GM12878 (cell line): ENCODE measurements at regions not wholly inside any gene's neighbourhood (a gene's known extent, or its start where the extent isn't known, plus 50 kb on each side); places are given as distances from the start of the nearest gene placed in this dataset.

ENCODE experiments used
- ATAC-seq: fragments of 200-7000 bp; cut with Tn5 transposase; 3 replicates; pipeline ENCODE4 v1.9.1; 2020; ENCODE audit warnings: mild to moderate bottlenecking, moderate library complexity
- BruUV-seq: library from RNA; stranded (reverse); fragments of 400-500 nt; replicated peaks from 2 replicates; lab custom pipeline; 2021; lab: Mats Ljungman, UMichigan
- CTCF ChIA-PET: fragments of 300-600 bp; sonication (Branson Sonifier 250); formaldehyde crosslinking; extraction: SDS; loops from one replicate; lab custom pipeline; 2021; ENCODE audit warnings: inconsistent platforms; lab: Yijun Ruan, JAX
- POLR2A ChIA-PET: fragments of 350-600 bp; formaldehyde crosslinking; extraction: SDS; loops from one replicate; lab custom pipeline; 2021; ENCODE audit warnings: inconsistent platforms; lab: Charles Lee
- RAD21 ChIA-PET: fragments of 300-600 bp; sonication (Branson Sonifier 250); formaldehyde crosslinking; loops from one replicate; lab custom pipeline; 2023; ENCODE audit warnings: antibody characterized with exemption; ENCODE audit not compliant: unreplicated experiment; lab: Charles Lee
- SMC1A ChIA-PET: fragments of 300-600 bp; sonication (Branson Sonifier 250); formaldehyde crosslinking; loops from one replicate; lab custom pipeline; 2023; ENCODE audit not compliant: unreplicated experiment, uncharacterized antibody; lab: Charles Lee
- DNase-seq: peaks from one replicate; pipeline ENCODE4 v3.0.0-alpha.2; 2011; ENCODE audit warnings: low read depth, low spot score
- FAIRE-seq: peaks from 3 replicates; lab custom pipeline; 2011; peaks lifted over from hg19 to GRCh38; lab: Jason Lieb, UNC
- H2AFZ ChIP-seq: 2 replicates; pipeline ENCODE4 v1.6.0; 2011; ENCODE audit warnings: low read depth, low read length, control low read depth; ENCODE audit not compliant: control insufficient read depth
- H3K27ac ChIP-seq: 2 replicates; pipeline ENCODE4 v1.5.1; 2011; ENCODE audit warnings: control low read depth; ENCODE audit not compliant: control insufficient read depth, insufficient read depth
- H3K27me3 ChIP-seq, 2 experiments: replicated peaks in 1 of 2; 2 replicates each; pipeline versions ENCODE4 v1.6.0 to v1.6.1; 2011; ENCODE audit warnings: low read length in 1 of 2; ENCODE audit not compliant: control insufficient read depth in 2 of 2, insufficient read depth in 2 of 2
- H3K36me3 ChIP-seq, 2 experiments: 2 replicates each; pipeline ENCODE4 v1.5.1; 2011; ENCODE audit warnings: low read length in 1 of 2; ENCODE audit not compliant: control insufficient read depth in 2 of 2, insufficient read depth in 2 of 2
- H3K4me1 ChIP-seq: 2 replicates; pipeline ENCODE4 v1.6.1; 2011; ENCODE audit warnings: mild to moderate bottlenecking, low read length, moderate library complexity, mixed read lengths; ENCODE audit not compliant: control insufficient read depth, insufficient read depth
- H3K4me2 ChIP-seq: 2 replicates; pipeline ENCODE4 v1.6.0; 2011; ENCODE audit warnings: control low read depth; ENCODE audit not compliant: control insufficient read depth, insufficient read depth
- H3K4me3 ChIP-seq: fragments of 200-600 bp; sonication (generic); 2 replicates; pipeline ENCODE4 v1.5.1; 2016
- H3K79me2 ChIP-seq: 2 replicates; pipeline ENCODE4 v1.6.0; 2011; ENCODE audit warnings: low read length; ENCODE audit not compliant: control insufficient read depth, insufficient read depth
- H3K9ac ChIP-seq: 2 replicates; pipeline ENCODE4 v1.8.0; 2011; ENCODE audit warnings: low read length, control low read depth, mixed read lengths; ENCODE audit not compliant: control insufficient read depth, insufficient read depth
- H3K9me3 ChIP-seq: replicated peaks from 3 replicates; pipeline ENCODE4 v1.5.1; 2011; ENCODE audit warnings: mild to moderate bottlenecking, low read length; ENCODE audit not compliant: control insufficient read depth, insufficient read depth
- H4K20me1 ChIP-seq: 2 replicates; pipeline ENCODE4 v1.6.0; 2011; ENCODE audit not compliant: control insufficient read depth, insufficient read depth
- CEBPB ChIP-seq, 2 experiments: fragments of 150-350 bp in 1 of 2; IDR thresholded peaks; 2 replicates each; pipeline ENCODE4 v1.6.1; 2012 to 2014; ENCODE audit warnings: low read depth in 2 of 2, low read length in 2 of 2, borderline replicate concordance in 1 of 2, inconsistent platforms in 1 of 2
- EGR1 ChIP-seq, 2 experiments: IDR thresholded peaks; 1 replicate in 1 of 2; 2 replicates in 1 of 2; pipeline ENCODE4 v1.6.1; 2011 to 2012; ENCODE audit warnings: low read depth in 2 of 2, low read length in 2 of 2, borderline replicate concordance in 1 of 2, mild to moderate bottlenecking in 1 of 2, moderate library complexity in 1 of 2
- FOXK2 ChIP-seq: fragments of 450-650 bp; IDR thresholded peaks from 2 replicates; pipeline ENCODE4 v1.6.1; 2017; ENCODE audit warnings: mild to moderate bottlenecking, moderate library complexity
- GABPA ChIP-seq: IDR thresholded peaks from 2 replicates; pipeline ENCODE4 v1.6.1; 2014; ENCODE audit warnings: antibody characterized with exemption, low read depth, mild to moderate bottlenecking, inconsistent platforms
- JUND ChIP-seq: IDR thresholded peaks from 2 replicates; pipeline ENCODE4 v1.6.1; 2012; ENCODE audit warnings: low read depth, mild to moderate bottlenecking, low read length, improper control_type of control experiment, moderate library complexity
- KDM1A ChIP-seq: fragments of 200-600 bp; sonication (generic); IDR thresholded peaks from 2 replicates; pipeline ENCODE4 v1.6.1; 2016; ENCODE audit warnings: borderline replicate concordance
- MXI1 ChIP-seq: fragments of 150-350 bp; IDR thresholded peaks from 2 replicates; pipeline ENCODE4 v1.6.1; 2011; ENCODE audit warnings: low read depth, mild to moderate bottlenecking, inconsistent platforms, low read length, improper control_type of control experiment
- NFYA ChIP-seq: IDR thresholded peaks from 2 replicates; pipeline ENCODE4 v1.6.1; 2011; ENCODE audit warnings: low read depth, mild to moderate bottlenecking, low read length, improper control_type of control experiment, borderline replicate concordance
- RELA ChIP-seq: fragments of 450-650 bp; IDR thresholded peaks from 2 replicates; pipeline ENCODE4 v1.8.0; 2014; ENCODE audit warnings: borderline replicate concordance; ENCODE audit not compliant: partially characterized antibody
- TCF7 ChIP-seq: IDR thresholded peaks from 2 replicates; pipeline ENCODE4 v1.6.1; 2014; ENCODE audit warnings: antibody characterized with exemption, borderline replicate concordance
- YBX1 ChIP-seq: fragments of 450-650 bp; IDR thresholded peaks from 2 replicates; pipeline ENCODE4 v1.6.1; 2016; ENCODE audit warnings: antibody characterized with exemption
- WGBS: methylation state at CpG from one replicate; pipeline ENCODE4 v1.1.6; 2016; ENCODE audit warnings: low lambda C conversion rate; ENCODE audit not compliant: insufficient replicate concordance, insufficient coverage; ENCODE audit errors: missing lambda C conversion rate; 5-methylcytosine and 5-hydroxymethylcytosine counted together
- in situ Hi-C: fragments of 300-500 bp; cut with MboI; formaldehyde crosslinking; loops from 9 replicates; pipeline ENCODE4 v1.14.3; 2018; ENCODE audit warnings: mixed read lengths
- intact Hi-C: fragments of 100-400 bp; cut with micrococcal nuclease; formaldehyde crosslinking; loops from one replicate; pipeline ENCODE4 v1.14.2; 2022; ENCODE audit not compliant: unreplicated experiment
- TF ChIP-seq, protein P1 (sequence below): IDR thresholded peaks from 2 replicates; pipeline ENCODE4 v1.6.1; 2012; ENCODE audit warnings: low read depth, low read length, improper control_type of control experiment
- TF ChIP-seq, protein P2 (sequence below): fragments of 450-650 bp; IDR thresholded peaks from 2 replicates; pipeline ENCODE4 v1.6.1; 2018; ENCODE audit warnings: mild to moderate bottlenecking, low read depth, moderate library complexity; ENCODE audit not compliant: partially characterized antibody
- TF ChIP-seq, protein P3 (sequence below): fragments of 450-650 bp; IDR thresholded peaks from 2 replicates; pipeline ENCODE4 v1.6.1; 2017; ENCODE audit warnings: low read depth, mild to moderate bottlenecking, moderate library complexity
- TF ChIP-seq, protein P4 (sequence below), 3 experiments: IDR thresholded peaks in 2 of 3; conservative IDR thresholded peaks in 1 of 3; 2 replicates each; pipeline ENCODE4 v1.5.1; 2011; ENCODE audit warnings: low read depth in 3 of 3, low read length in 3 of 3, mild to moderate bottlenecking in 3 of 3, control low read depth in 2 of 3, moderate library complexity in 2 of 3, inconsistent platforms in 1 of 3, mixed read lengths in 1 of 3; ENCODE audit not compliant: control insufficient read depth in 2 of 3, insufficient read depth in 1 of 3; ENCODE audit errors: extremely low read depth in 1 of 3

DNA sequence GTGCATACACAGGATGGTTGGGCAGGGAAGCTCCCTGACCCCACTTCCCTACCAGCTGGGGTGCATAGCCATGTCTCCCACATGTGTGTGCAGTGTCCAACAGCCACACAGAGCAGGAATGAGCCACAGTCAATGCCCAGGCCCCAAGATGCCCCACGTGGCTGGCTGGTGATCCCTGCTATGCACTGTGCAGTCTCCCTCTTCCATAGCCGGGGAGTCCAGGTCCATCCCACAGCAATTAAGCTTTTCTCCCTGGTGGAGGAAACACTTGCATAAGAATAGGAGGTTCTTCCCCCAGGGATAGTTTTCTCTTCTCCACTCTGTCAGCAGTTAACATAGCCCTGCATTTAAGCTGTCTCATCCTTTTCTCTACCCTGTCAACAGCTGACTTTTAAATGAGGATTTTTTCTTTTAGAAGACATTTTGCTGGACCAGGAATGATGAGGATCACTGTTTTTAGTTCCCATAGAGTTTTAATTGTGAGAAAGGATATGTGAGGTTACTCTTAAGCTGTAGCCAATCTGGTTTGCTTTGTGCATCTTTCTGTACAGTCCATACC lies 396.5 kb upstream of the VWC2 start:
- Histone ChIP-seq H2AFZ (no peak overlapping the region), H3K4me3 (no peak overlapping the region), H3K27ac (no peak overlapping the region), H3K27me3 (no peaks in the 10 kb centered on the region), H3K36me3 (no peaks in the 10 kb centered on the region), H3K79me2 (no peaks in the 10 kb centered on the region), H3K9ac (no peak overlapping the region)
- ChIA-PET CTCF (interaction anchor here (1.0 to 1.4 kb wide), 2 partner anchors 12 to 14 kb away, joined by 4 read pairs; no protein-coding TSS in a partner anchor), POLR2A (no interaction called here), SMC1A (interaction anchor here (0.5 kb wide), 1 partner anchor 863 kb away, joined by 3 read pairs; no protein-coding TSS in a partner anchor), RAD21 (no interaction called here)
- ATAC-seq: no peak
- intact Hi-C loops (no loop called here), in situ Hi-C loops (no loop called here)
- no peak for DNase-seq
- WGBS: 35% methylated on average over 2 of the region's 2 CpGs
- no peak for TF ChIP-seq YBX1
- no peak for TF ChIP-seq CEBPB (IDR thresholded peaks at IDR 0.05; ENCODE audit: borderline replicate concordance in 1 of 2, low read depth in 2 of 2, low read length in 2 of 2)
- no peak for TF ChIP-seq KDM1A
- TF ChIP-seq MXI1: no peak
- TF ChIP-seq, protein P1, sequence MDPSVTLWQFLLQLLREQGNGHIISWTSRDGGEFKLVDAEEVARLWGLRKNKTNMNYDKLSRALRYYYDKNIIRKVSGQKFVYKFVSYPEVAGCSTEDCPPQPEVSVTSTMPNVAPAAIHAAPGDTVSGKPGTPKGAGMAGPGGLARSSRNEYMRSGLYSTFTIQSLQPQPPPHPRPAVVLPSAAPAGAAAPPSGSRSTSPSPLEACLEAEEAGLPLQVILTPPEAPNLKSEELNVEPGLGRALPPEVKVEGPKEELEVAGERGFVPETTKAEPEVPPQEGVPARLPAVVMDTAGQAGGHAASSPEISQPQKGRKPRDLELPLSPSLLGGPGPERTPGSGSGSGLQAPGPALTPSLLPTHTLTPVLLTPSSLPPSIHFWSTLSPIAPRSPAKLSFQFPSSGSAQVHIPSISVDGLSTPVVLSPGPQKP: no peak
- TF ChIP-seq, protein P2, sequence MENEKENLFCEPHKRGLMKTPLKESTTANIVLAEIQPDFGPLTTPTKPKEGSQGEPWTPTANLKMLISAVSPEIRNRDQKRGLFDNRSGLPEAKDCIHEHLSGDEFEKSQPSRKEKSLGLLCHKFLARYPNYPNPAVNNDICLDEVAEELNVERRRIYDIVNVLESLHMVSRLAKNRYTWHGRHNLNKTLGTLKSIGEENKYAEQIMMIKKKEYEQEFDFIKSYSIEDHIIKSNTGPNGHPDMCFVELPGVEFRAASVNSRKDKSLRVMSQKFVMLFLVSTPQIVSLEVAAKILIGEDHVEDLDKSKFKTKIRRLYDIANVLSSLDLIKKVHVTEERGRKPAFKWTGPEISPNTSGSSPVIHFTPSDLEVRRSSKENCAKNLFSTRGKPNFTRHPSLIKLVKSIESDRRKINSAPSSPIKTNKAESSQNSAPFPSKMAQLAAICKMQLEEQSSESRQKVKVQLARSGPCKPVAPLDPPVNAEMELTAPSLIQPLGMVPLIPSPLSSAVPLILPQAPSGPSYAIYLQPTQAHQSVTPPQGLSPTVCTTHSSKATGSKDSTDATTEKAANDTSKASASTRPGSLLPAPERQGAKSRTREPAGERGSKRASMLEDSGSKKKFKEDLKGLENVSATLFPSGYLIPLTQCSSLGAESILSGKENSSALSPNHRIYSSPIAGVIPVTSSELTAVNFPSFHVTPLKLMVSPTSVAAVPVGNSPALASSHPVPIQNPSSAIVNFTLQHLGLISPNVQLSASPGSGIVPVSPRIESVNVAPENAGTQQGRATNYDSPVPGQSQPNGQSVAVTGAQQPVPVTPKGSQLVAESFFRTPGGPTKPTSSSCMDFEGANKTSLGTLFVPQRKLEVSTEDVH: no peak
- TF ChIP-seq GABPA: no peak
- TF ChIP-seq JUND: no peak
- TF ChIP-seq, protein P3, sequence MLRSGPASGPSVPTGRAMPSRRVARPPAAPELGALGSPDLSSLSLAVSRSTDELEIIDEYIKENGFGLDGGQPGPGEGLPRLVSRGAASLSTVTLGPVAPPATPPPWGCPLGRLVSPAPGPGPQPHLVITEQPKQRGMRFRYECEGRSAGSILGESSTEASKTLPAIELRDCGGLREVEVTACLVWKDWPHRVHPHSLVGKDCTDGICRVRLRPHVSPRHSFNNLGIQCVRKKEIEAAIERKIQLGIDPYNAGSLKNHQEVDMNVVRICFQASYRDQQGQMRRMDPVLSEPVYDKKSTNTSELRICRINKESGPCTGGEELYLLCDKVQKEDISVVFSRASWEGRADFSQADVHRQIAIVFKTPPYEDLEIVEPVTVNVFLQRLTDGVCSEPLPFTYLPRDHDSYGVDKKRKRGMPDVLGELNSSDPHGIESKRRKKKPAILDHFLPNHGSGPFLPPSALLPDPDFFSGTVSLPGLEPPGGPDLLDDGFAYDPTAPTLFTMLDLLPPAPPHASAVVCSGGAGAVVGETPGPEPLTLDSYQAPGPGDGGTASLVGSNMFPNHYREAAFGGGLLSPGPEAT: no peak
- TF ChIP-seq EGR1 (IDR thresholded peaks at IDR 0.05; ENCODE audit: borderline replicate concordance in 1 of 2, low read depth in 2 of 2, low read length in 2 of 2): no peak
- TF ChIP-seq FOXK2: no peak
- TF ChIP-seq NFYA: no peak
- no peak for TF ChIP-seq TCF7
- TF ChIP-seq RELA: no peak
- TF ChIP-seq, protein P4, sequence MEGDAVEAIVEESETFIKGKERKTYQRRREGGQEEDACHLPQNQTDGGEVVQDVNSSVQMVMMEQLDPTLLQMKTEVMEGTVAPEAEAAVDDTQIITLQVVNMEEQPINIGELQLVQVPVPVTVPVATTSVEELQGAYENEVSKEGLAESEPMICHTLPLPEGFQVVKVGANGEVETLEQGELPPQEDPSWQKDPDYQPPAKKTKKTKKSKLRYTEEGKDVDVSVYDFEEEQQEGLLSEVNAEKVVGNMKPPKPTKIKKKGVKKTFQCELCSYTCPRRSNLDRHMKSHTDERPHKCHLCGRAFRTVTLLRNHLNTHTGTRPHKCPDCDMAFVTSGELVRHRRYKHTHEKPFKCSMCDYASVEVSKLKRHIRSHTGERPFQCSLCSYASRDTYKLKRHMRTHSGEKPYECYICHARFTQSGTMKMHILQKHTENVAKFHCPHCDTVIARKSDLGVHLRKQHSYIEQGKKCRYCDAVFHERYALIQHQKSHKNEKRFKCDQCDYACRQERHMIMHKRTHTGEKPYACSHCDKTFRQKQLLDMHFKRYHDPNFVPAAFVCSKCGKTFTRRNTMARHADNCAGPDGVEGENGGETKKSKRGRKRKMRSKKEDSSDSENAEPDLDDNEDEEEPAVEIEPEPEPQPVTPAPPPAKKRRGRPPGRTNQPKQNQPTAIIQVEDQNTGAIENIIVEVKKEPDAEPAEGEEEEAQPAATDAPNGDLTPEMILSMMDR (IDR thresholded peaks at IDR 0.05 in 2 of 3, conservative IDR thresholded peaks at IDR 0.05 in 1 of 3; ENCODE audit: control insufficient read depth in 2 of 3, extremely low read depth in 1 of 3, insufficient read depth in 1 of 3, low read depth in 3 of 3, low read length in 3 of 3): no peak
- TF ChIP-seq, all 136 proteins: peak for 0
- BruUV-seq: no TSS peak
- no peaks in the 10 kb centered on the region for H3K9me3 ChIP-seq
- no peak overlapping the region for H3K4me2 ChIP-seq
- no peak for FAIRE-seq
- H4K20me1 ChIP-seq: no peaks in the 10 kb centered on the region
- no peaks in the 10 kb centered on the region for H3K4me1 ChIP-seq
